GM12878 (cell line): ENCODE measurements at regions not wholly inside any gene's neighbourhood (a gene's known extent, or its start where the extent isn't known, plus 50 kb on each side); places are given as distances from the start of the nearest gene placed in this dataset.

Experiments
- ATAC-seq: fragments of 200-7000 bp; cut with Tn5 transposase; 3 replicates; pipeline ENCODE4 v1.9.1; 2020; ENCODE audit warnings: mild to moderate bottlenecking, moderate library complexity
- BruUV-seq: library from RNA; stranded (reverse); fragments of 400-500 nt; replicated peaks from 2 replicates; lab custom pipeline; 2021; lab: Mats Ljungman, UMichigan
- CTCF ChIA-PET: fragments of 300-600 bp; sonication (Branson Sonifier 250); formaldehyde crosslinking; extraction: SDS; loops from one replicate; lab custom pipeline; 2021; ENCODE audit warnings: inconsistent platforms; lab: Yijun Ruan, JAX
- POLR2A ChIA-PET: fragments of 350-600 bp; formaldehyde crosslinking; extraction: SDS; loops from one replicate; lab custom pipeline; 2021; ENCODE audit warnings: inconsistent platforms; lab: Charles Lee
- RAD21 ChIA-PET: fragments of 300-600 bp; sonication (Branson Sonifier 250); formaldehyde crosslinking; loops from one replicate; lab custom pipeline; 2023; ENCODE audit warnings: antibody characterized with exemption; ENCODE audit not compliant: unreplicated experiment; lab: Charles Lee
- SMC1A ChIA-PET: fragments of 300-600 bp; sonication (Branson Sonifier 250); formaldehyde crosslinking; loops from one replicate; lab custom pipeline; 2023; ENCODE audit not compliant: unreplicated experiment, uncharacterized antibody; lab: Charles Lee
- DNase-seq: peaks from one replicate; pipeline ENCODE4 v3.0.0-alpha.2; 2011; ENCODE audit warnings: low read depth, low spot score
- FAIRE-seq: peaks from 3 replicates; lab custom pipeline; 2011; peaks lifted over from hg19 to GRCh38; lab: Jason Lieb, UNC
- H2AFZ ChIP-seq: 2 replicates; pipeline ENCODE4 v1.6.0; 2011; ENCODE audit warnings: low read depth, low read length, control low read depth; ENCODE audit not compliant: control insufficient read depth
- H3K27ac ChIP-seq: 2 replicates; pipeline ENCODE4 v1.5.1; 2011; ENCODE audit warnings: control low read depth; ENCODE audit not compliant: control insufficient read depth, insufficient read depth
- H3K27me3 ChIP-seq, 2 experiments: replicated peaks in 1 of 2; 2 replicates each; pipeline versions ENCODE4 v1.6.0 to v1.6.1; 2011; ENCODE audit warnings: low read length in 1 of 2; ENCODE audit not compliant: control insufficient read depth in 2 of 2, insufficient read depth in 2 of 2
- H3K36me3 ChIP-seq, 2 experiments: 2 replicates each; pipeline ENCODE4 v1.5.1; 2011; ENCODE audit warnings: low read length in 1 of 2; ENCODE audit not compliant: control insufficient read depth in 2 of 2, insufficient read depth in 2 of 2
- H3K4me1 ChIP-seq: 2 replicates; pipeline ENCODE4 v1.6.1; 2011; ENCODE audit warnings: mild to moderate bottlenecking, low read length, moderate library complexity, mixed read lengths; ENCODE audit not compliant: control insufficient read depth, insufficient read depth
- H3K4me2 ChIP-seq: 2 replicates; pipeline ENCODE4 v1.6.0; 2011; ENCODE audit warnings: control low read depth; ENCODE audit not compliant: control insufficient read depth, insufficient read depth
- H3K4me3 ChIP-seq: fragments of 200-600 bp; sonication (generic); 2 replicates; pipeline ENCODE4 v1.5.1; 2016
- H3K79me2 ChIP-seq: 2 replicates; pipeline ENCODE4 v1.6.0; 2011; ENCODE audit warnings: low read length; ENCODE audit not compliant: control insufficient read depth, insufficient read depth
- H3K9ac ChIP-seq: 2 replicates; pipeline ENCODE4 v1.8.0; 2011; ENCODE audit warnings: low read length, control low read depth, mixed read lengths; ENCODE audit not compliant: control insufficient read depth, insufficient read depth
- H3K9me3 ChIP-seq: replicated peaks from 3 replicates; pipeline ENCODE4 v1.5.1; 2011; ENCODE audit warnings: mild to moderate bottlenecking, low read length; ENCODE audit not compliant: control insufficient read depth, insufficient read depth
- H4K20me1 ChIP-seq: 2 replicates; pipeline ENCODE4 v1.6.0; 2011; ENCODE audit not compliant: control insufficient read depth, insufficient read depth
- BMI1 ChIP-seq: fragments of 450-650 bp; IDR thresholded peaks from 2 replicates; pipeline ENCODE4 v1.6.1; 2016; ENCODE audit warnings: mild to moderate bottlenecking, moderate library complexity, borderline replicate concordance
- HDAC6 ChIP-seq: fragments of 200-600 bp; sonication (generic); IDR thresholded peaks from one replicate; pipeline ENCODE4 v1.8.0; 2017; ENCODE audit warnings: antibody characterized with exemption; ENCODE audit not compliant: unreplicated experiment
- KDM1A ChIP-seq: fragments of 200-600 bp; sonication (generic); IDR thresholded peaks from 2 replicates; pipeline ENCODE4 v1.6.1; 2016; ENCODE audit warnings: borderline replicate concordance
- LARP7 ChIP-seq: fragments of 450-650 bp; IDR thresholded peaks from 2 replicates; pipeline ENCODE4 v1.6.1; 2017; ENCODE audit warnings: mild to moderate bottlenecking
- NBN ChIP-seq: fragments of 450-650 bp; IDR thresholded peaks from 2 replicates; pipeline ENCODE4 v1.6.1; 2016
- NR2F1 ChIP-seq: fragments of 450-650 bp; conservative IDR thresholded peaks from 2 replicates; pipeline ENCODE4 v1.6.1; 2017; ENCODE audit warnings: mild to moderate bottlenecking
- RAD51 ChIP-seq: fragments of 450-650 bp; IDR thresholded peaks from 2 replicates; pipeline ENCODE4 v1.6.1; 2016; ENCODE audit warnings: moderate library complexity, mild to moderate bottlenecking, inconsistent platforms
- RBBP5 ChIP-seq: fragments of 200-600 bp; sonication (generic); conservative IDR thresholded peaks from 2 replicates; pipeline ENCODE4 v1.6.1; 2016
- TBL1XR1 ChIP-seq: IDR thresholded peaks from 2 replicates; pipeline ENCODE4 v1.6.1; 2012; ENCODE audit warnings: low read depth, low read length, improper control_type of control experiment
- WGBS: methylation state at CpG from one replicate; pipeline ENCODE4 v1.1.6; 2016; ENCODE audit warnings: low lambda C conversion rate; ENCODE audit not compliant: insufficient replicate concordance, insufficient coverage; ENCODE audit errors: missing lambda C conversion rate; 5-methylcytosine and 5-hydroxymethylcytosine counted together
- in situ Hi-C: fragments of 300-500 bp; cut with MboI; formaldehyde crosslinking; loops from 9 replicates; pipeline ENCODE4 v1.14.3; 2018; ENCODE audit warnings: mixed read lengths
- intact Hi-C: fragments of 100-400 bp; cut with micrococcal nuclease; formaldehyde crosslinking; loops from one replicate; pipeline ENCODE4 v1.14.2; 2022; ENCODE audit not compliant: unreplicated experiment
- TF ChIP-seq, protein P1 (sequence below): fragments of 150-350 bp; IDR thresholded peaks from 2 replicates; pipeline ENCODE4 v1.6.1; 2014; ENCODE audit warnings: mild to moderate bottlenecking, low read depth, low read length

DNA sequence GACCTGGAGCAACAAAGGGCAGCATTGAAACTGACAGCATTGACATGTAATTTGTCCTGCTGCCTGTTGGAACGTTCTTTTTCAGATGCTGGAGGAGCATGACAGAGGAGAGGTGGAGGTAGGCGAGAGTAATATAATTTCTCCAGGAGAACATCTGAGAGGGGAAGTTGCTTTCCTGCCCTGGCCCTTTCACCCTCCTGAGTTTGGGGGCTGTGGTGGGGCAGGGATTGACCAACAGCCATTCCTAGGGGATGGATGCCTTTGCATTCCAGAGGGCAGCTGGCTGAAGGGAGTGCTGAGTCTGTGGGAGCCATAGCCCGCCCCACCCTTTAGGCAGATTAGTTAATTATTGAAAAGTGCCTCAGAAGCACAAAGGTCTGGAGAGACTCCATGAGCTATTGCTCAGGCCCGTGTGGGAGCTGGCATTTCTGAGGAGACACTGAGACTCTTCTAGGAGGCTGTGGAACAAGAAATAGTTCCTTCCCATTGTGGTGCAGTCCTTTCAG is 73.5 kb downstream of the ARF6 start:
- ChIA-PET SMC1A (interaction anchor here (1.0 kb wide), 1 partner anchor 34 kb away, joined by 3 read pairs; no protein-coding TSS in a partner anchor), CTCF (interaction anchor here (1.4 kb wide), 1 partner anchor 87 kb away, joined by 6 read pairs; no protein-coding TSS in a partner anchor)
- H2AFZ ChIP-seq = no peak overlapping the region; the same call in 1 of the 2 replicates

More for the DNA sequence above, 73.5 kb downstream of the ARF6 start:
- Histone ChIP-seq H3K4me1 (peaks cover 35% of the 10 kb centered on the region), H3K4me2 (no peak overlapping the region), H4K20me1 (no peaks in the 10 kb centered on the region), H3K9ac (no peak overlapping the region), H3K4me3 (no peak overlapping the region), H3K36me3 (no peaks in the 10 kb centered on the region), H3K79me2 (no peaks in the 10 kb centered on the region), H3K27ac (no peak overlapping the region)
- BruUV-seq = no TSS peak
- FAIRE-seq (no peak), DNase-seq (no peak), ATAC-seq (no peak)
- in situ Hi-C loops = no loop called here
- RAD21 ChIA-PET = interaction anchor here (0.5 to 1.0 kb wide), 2 partner anchors 34 to 58 kb away, joined by 3 read pairs; no protein-coding TSS in a partner anchor
- WGBS = 84% methylated on average over 4 of the region's 4 CpGs
- intact Hi-C loops = no loop called here
- TF ChIP-seq TBL1XR1 (no peak), KDM1A (no peak), HDAC6 (no peak), RAD51 (no peak), NBN (no peak), BMI1 (no peak), LARP7 (no peak), NR2F1 (no peak), RBBP5 (no peak)
- TF ChIP-seq, protein P1, sequence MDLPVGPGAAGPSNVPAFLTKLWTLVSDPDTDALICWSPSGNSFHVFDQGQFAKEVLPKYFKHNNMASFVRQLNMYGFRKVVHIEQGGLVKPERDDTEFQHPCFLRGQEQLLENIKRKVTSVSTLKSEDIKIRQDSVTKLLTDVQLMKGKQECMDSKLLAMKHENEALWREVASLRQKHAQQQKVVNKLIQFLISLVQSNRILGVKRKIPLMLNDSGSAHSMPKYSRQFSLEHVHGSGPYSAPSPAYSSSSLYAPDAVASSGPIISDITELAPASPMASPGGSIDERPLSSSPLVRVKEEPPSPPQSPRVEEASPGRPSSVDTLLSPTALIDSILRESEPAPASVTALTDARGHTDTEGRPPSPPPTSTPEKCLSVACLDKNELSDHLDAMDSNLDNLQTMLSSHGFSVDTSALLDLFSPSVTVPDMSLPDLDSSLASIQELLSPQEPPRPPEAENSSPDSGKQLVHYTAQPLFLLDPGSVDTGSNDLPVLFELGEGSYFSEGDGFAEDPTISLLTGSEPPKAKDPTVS = no peak
- TF ChIP-seq, all 136 proteins: peak for 0
- Histone ChIP-seq H3K27me3 (no peaks in the 10 kb centered on the region), H3K9me3 (no peaks in the 10 kb centered on the region)
- POLR2A ChIA-PET = no interaction called here
